HepG2 (cell line): ENCODE measurements at regions not wholly inside any gene's neighbourhood (a gene's known extent, or its start where the extent isn't known, plus 50 kb on each side); places are given as distances from the start of the nearest gene placed in this dataset.

Source experiments
- CREB1 ChIP-seq, 2 experiments: fragments of 450-650 bp in 1 of 2; IDR thresholded peaks; 2 replicates each; pipeline ENCODE4 v1.6.1; 2016 to 2017; ENCODE audit warnings: control low read depth in 1 of 2, mild to moderate bottlenecking in 1 of 2, missing compliant biosample characterization in 1 of 2, missing genetic modification characterization in 1 of 2
- CTCF ChIP-seq: sonication (generic); formaldehyde crosslinking; IDR thresholded peaks from 2 replicates; pipeline ENCODE4 v1.5.0; 2020; ENCODE audit warnings: mild to moderate bottlenecking, missing genetic modification reagents, moderate library complexity
- E2F5 ChIP-seq: sonication (generic); formaldehyde crosslinking; conservative IDR thresholded peaks from 2 replicates; pipeline ENCODE4 v1.4.0; 2020; ENCODE audit warnings: missing genetic modification reagents
- HDAC2 ChIP-seq: sonication (generic); formaldehyde crosslinking; IDR thresholded peaks from 2 replicates; pipeline ENCODE4 v1.4.0; 2020; ENCODE audit warnings: missing genetic modification reagents
- MBD4 ChIP-seq: IDR thresholded peaks from 2 replicates; pipeline ENCODE4 v1.6.1; 2012; ENCODE audit warnings: low read length, inconsistent platforms, borderline replicate concordance
- SSRP1 ChIP-seq: IDR thresholded peaks from 2 replicates; pipeline ENCODE4 v1.6.1; 2016; ENCODE audit warnings: control low read depth
- ZBTB21 ChIP-seq: sonication (generic); formaldehyde crosslinking; IDR thresholded peaks from 2 replicates; pipeline ENCODE4 v1.4.0; 2020; ENCODE audit warnings: missing genetic modification reagents

- TF ChIP-seq CTCF (no peak), ZBTB21 (CRISPR knock-in tag) (no peak), SSRP1 (CRISPR knock-in tag) (no peak), MBD4 (no peak), HDAC2 (CRISPR knock-in tag) (no peak), CREB1 (IDR thresholded peaks at IDR 0.05) (no peak), CREB1 (CRISPR knock-in tag; IDR thresholded peaks at IDR 0.05) (no peak), E2F5 (CRISPR knock-in tag) (no peak)
These were observed 99.0 kb upstream of the PIRT start for GRCh38 chr17:10936931-10937330.
